H1 (cell line): ENCODE measurements at regions not wholly inside any gene's neighbourhood (a gene's known extent, or its start where the extent isn't known, plus 50 kb on each side); places are given as distances from the start of the nearest gene placed in this dataset.

Source experiments
- CTCF ChIA-PET: fragments of 300-600 bp; sonication (Branson Sonifier 250); formaldehyde crosslinking; loops from one replicate; lab custom pipeline; 2021; ENCODE audit not compliant: partially characterized antibody; lab: Charles Lee
- POLR2A ChIA-PET: fragments of 300-600 bp; sonication (Branson Sonifier 250); formaldehyde crosslinking; loops from one replicate; lab custom pipeline; 2021; ENCODE audit warnings: inconsistent platforms; ENCODE audit not compliant: partially characterized antibody; lab: Charles Lee
- DNase-seq, 2 experiments: peaks; one replicate each; pipeline versions ENCODE4 v3.0.0 to v3.0.0-alpha.2; 2010 to 2022; ENCODE audit warnings: low spot score in 2 of 2, low read depth in 1 of 2, mixed read lengths in 1 of 2
- FAIRE-seq: peaks from 2 replicates; lab custom pipeline; 2011; peaks lifted over from hg19 to GRCh38; lab: Jason Lieb, UNC
- H2AFZ ChIP-seq: 2 replicates; pipeline ENCODE4 v1.8.1; 2012; ENCODE audit warnings: low read length, inconsistent platforms
- H2AK5ac ChIP-seq: 2 replicates; pipeline ENCODE4 v1.6.1; 2013; ENCODE audit warnings: low read depth, low read length
- H2BK120ac ChIP-seq: replicated peaks from 2 replicates; pipeline ENCODE3; 2013; ENCODE audit warnings: low read depth, low read length, inconsistent platforms
- H2BK12ac ChIP-seq: 2 replicates; pipeline ENCODE4 v1.6.1; 2013; ENCODE audit warnings: low read depth, low read length
- H2BK15ac ChIP-seq: 2 replicates; pipeline ENCODE4 v1.6.1; 2013; ENCODE audit warnings: low read length
- H2BK20ac ChIP-seq: 2 replicates; pipeline ENCODE4 v1.6.1; 2013; ENCODE audit warnings: low read length
- H2BK5ac ChIP-seq: 2 replicates; pipeline ENCODE4 v1.6.1; 2013; ENCODE audit warnings: low read depth, low read length
- H3K14ac ChIP-seq: 2 replicates; pipeline ENCODE4 v1.6.1; 2013; ENCODE audit warnings: inconsistent platforms; ENCODE audit not compliant: insufficient read length
- H3K18ac ChIP-seq: 2 replicates; pipeline ENCODE4 v1.6.1; 2013; ENCODE audit warnings: low read length; ENCODE audit errors: extremely low read depth
- H3K23ac ChIP-seq: 2 replicates; pipeline ENCODE4 v1.6.1; 2013; ENCODE audit warnings: inconsistent platforms; ENCODE audit not compliant: insufficient read length
- H3K23me2 ChIP-seq: 2 replicates; pipeline ENCODE4 v1.6.1; 2013; ENCODE audit warnings: low read depth, low read length
- H3K27ac ChIP-seq: 2 replicates; pipeline ENCODE4 v1.6.1; 2011; ENCODE audit warnings: low read depth, low read length, inconsistent platforms
- H3K27me3 ChIP-seq, 4 experiments: replicated peaks in 1 of 4; 1 replicate in 1 of 4; 2 replicates in 3 of 4; pipeline versions ENCODE4 v1.6.1 to v1.8.1; 2011 to 2013; ENCODE audit warnings: low read length in 3 of 4, mild to moderate bottlenecking in 3 of 4, inconsistent platforms in 2 of 4, mixed read lengths in 2 of 4, moderate library complexity in 1 of 4; ENCODE audit not compliant: control insufficient read depth in 3 of 4, insufficient read depth in 3 of 4; ENCODE audit errors: extremely low read depth in 1 of 4
- H3K36me3 ChIP-seq, 4 experiments: 2 replicates each; pipeline versions ENCODE4 v1.6.1 to v1.8.1; 2011 to 2013; ENCODE audit warnings: mild to moderate bottlenecking in 4 of 4, low read length in 3 of 4, moderate library complexity in 2 of 4, control low read depth in 1 of 4, inconsistent platforms in 1 of 4; ENCODE audit not compliant: insufficient read depth in 4 of 4, control insufficient read depth in 2 of 4
- H3K4ac ChIP-seq: replicated peaks from 2 replicates; pipeline ENCODE3; 2013; ENCODE audit warnings: low read length, low read depth, mixed read lengths, inconsistent platforms; ENCODE audit not compliant: insufficient read length
- H3K4me1 ChIP-seq, 4 experiments: replicated peaks in 1 of 4; 1 replicate in 1 of 4; 2 replicates in 3 of 4; pipeline versions ENCODE4 v1.6.1 to v1.8.1; 2011 to 2013; ENCODE audit warnings: low read length in 3 of 4, inconsistent platforms in 2 of 4, mixed read lengths in 1 of 4; ENCODE audit not compliant: insufficient read depth in 4 of 4, control insufficient read depth in 3 of 4
- H3K4me2 ChIP-seq, 2 experiments: 2 replicates each; pipeline versions ENCODE4 v1.6.1 to v1.8.1; 2011 to 2013; ENCODE audit warnings: low read depth in 2 of 2, low read length in 2 of 2, control low read depth in 1 of 2, inconsistent platforms in 1 of 2, mild to moderate bottlenecking in 1 of 2; ENCODE audit not compliant: insufficient read depth in 1 of 2
- H3K4me3 ChIP-seq, 4 experiments: fragments of 200-600, 300-600 bp in 1 of 4; sonication (generic), shearing (Covaris generic), sonication (Bioruptor Twin) in 1 of 4; 2 replicates each; pipeline versions ENCODE4 v1.5.1 to v1.8.1; 2011 to 2016; ENCODE audit warnings: low read length in 4 of 4, low read depth in 3 of 4, control low read depth in 2 of 4, inconsistent platforms in 2 of 4, mild to moderate bottlenecking in 2 of 4, mixed read lengths in 1 of 4, moderate library complexity in 1 of 4; ENCODE audit not compliant: insufficient read depth in 2 of 4; ENCODE audit errors: extremely low read depth in 1 of 4
- H3K56ac ChIP-seq: replicated peaks from 2 replicates; pipeline ENCODE3; 2013; ENCODE audit warnings: low read depth, mild to moderate bottlenecking, mixed read lengths, low read length, inconsistent platforms; ENCODE audit not compliant: insufficient read length
- H3K79me1 ChIP-seq: 2 replicates; pipeline ENCODE4 v1.6.1; 2013; ENCODE audit warnings: low read depth, low read length, control low read depth
- H3K79me2 ChIP-seq, 2 experiments: 2 replicates each; pipeline versions ENCODE4 v1.6.1 to v1.8.1; 2012 to 2013; ENCODE audit warnings: low read length in 2 of 2, mild to moderate bottlenecking in 2 of 2, inconsistent platforms in 1 of 2; ENCODE audit not compliant: insufficient read depth in 2 of 2, control insufficient read depth in 1 of 2
- H3K9ac ChIP-seq, 4 experiments: replicated peaks in 1 of 4; 1 replicate in 1 of 4; 2 replicates in 3 of 4; pipeline versions ENCODE4 v1.6.1 to v1.8.1; 2011 to 2013; ENCODE audit warnings: low read depth in 3 of 4, low read length in 3 of 4, control low read depth in 2 of 4, mild to moderate bottlenecking in 2 of 4, moderate library complexity in 2 of 4, inconsistent platforms in 1 of 4; ENCODE audit errors: extremely low read depth in 1 of 4
- H3K9me3 ChIP-seq, 2 experiments: 2 replicates each; pipeline versions ENCODE4 v1.6.1 to v1.8.1; 2012 to 2013; ENCODE audit warnings: mild to moderate bottlenecking in 2 of 2, moderate library complexity in 2 of 2, control low read depth in 1 of 2, inconsistent platforms in 1 of 2, low read depth in 1 of 2, low read length in 1 of 2, mixed read lengths in 1 of 2; ENCODE audit not compliant: insufficient read depth in 2 of 2
- H4K20me1 ChIP-seq, 2 experiments: replicated peaks in 1 of 2; 2 replicates each; pipeline versions ENCODE3 to v1.8.1; 2011 to 2013; ENCODE audit warnings: inconsistent platforms in 2 of 2, low read length in 2 of 2, mild to moderate bottlenecking in 1 of 2; ENCODE audit not compliant: insufficient read depth in 2 of 2, control insufficient read depth in 1 of 2
- H4K5ac ChIP-seq: 2 replicates; pipeline ENCODE4 v1.6.1; 2013; ENCODE audit warnings: low read length, low read depth, mixed read lengths, inconsistent platforms; ENCODE audit not compliant: insufficient read length
- H4K8ac ChIP-seq: 2 replicates; pipeline ENCODE4 v1.8.0; 2013; ENCODE audit warnings: mild to moderate bottlenecking, moderate library complexity, low read length, inconsistent platforms; ENCODE audit not compliant: insufficient read depth; ENCODE audit errors: extremely low read depth
- H4K91ac ChIP-seq: replicated peaks from 2 replicates; pipeline ENCODE3; 2013; ENCODE audit warnings: low read length, mixed read lengths, inconsistent platforms; ENCODE audit not compliant: insufficient read length
- ASH2L ChIP-seq: fragments of 200-600, 300-600 bp; sonication (generic); IDR thresholded peaks from one replicate; pipeline ENCODE4 v1.7.1; 2017; ENCODE audit warnings: low read length
- BACH1 ChIP-seq: IDR thresholded peaks from 2 replicates; pipeline ENCODE4 v1.6.1; 2012; ENCODE audit warnings: low read length, improper control_type of control experiment
- CBX8 ChIP-seq: fragments of 300-800, 300-1000 bp; sonication (generic); IDR thresholded peaks from 2 replicates; pipeline ENCODE4 v1.7.1; 2016; ENCODE audit warnings: low read depth, low read length, borderline replicate concordance
- CHD1 ChIP-seq: IDR thresholded peaks from 2 replicates; pipeline ENCODE4 v1.6.1; 2012; ENCODE audit warnings: low read depth, low read length, improper control_type of control experiment
- EZH2 ChIP-seq: fragments of 200-600 bp; sonication (generic); IDR thresholded peaks from 2 replicates; pipeline ENCODE4 v1.7.1; 2012; ENCODE audit warnings: low read depth, mild to moderate bottlenecking, moderate library complexity, low read length, inconsistent platforms; ENCODE audit not compliant: severe bottlenecking
- JUND ChIP-seq: IDR thresholded peaks from 2 replicates; pipeline ENCODE4 v1.6.1; 2011; ENCODE audit warnings: mild to moderate bottlenecking, improper control_type of control experiment, low read length
- KDM4A ChIP-seq: IDR thresholded peaks from one replicate; pipeline ENCODE4 v1.7.1; 2012; ENCODE audit warnings: low read depth, mild to moderate bottlenecking, moderate library complexity, low read length, inconsistent platforms; ENCODE audit not compliant: severe bottlenecking
- POLR2AphosphoS5 ChIP-seq: IDR thresholded peaks from 2 replicates; pipeline ENCODE4 v1.6.1; 2011; ENCODE audit warnings: low read depth, low read length
- RBBP5 ChIP-seq: IDR thresholded peaks from 2 replicates; pipeline ENCODE4 v1.7.1; 2012; ENCODE audit warnings: low read depth, mild to moderate bottlenecking, inconsistent platforms, low read length, moderate library complexity, borderline replicate concordance
- SIRT6 ChIP-seq: IDR thresholded peaks from one replicate; pipeline ENCODE4 v1.7.1; 2012; ENCODE audit warnings: low read length, inconsistent platforms
- SP4 ChIP-seq: IDR thresholded peaks from 2 replicates; pipeline ENCODE4 v1.6.1; 2012; ENCODE audit warnings: low read length, inconsistent platforms
- SRF ChIP-seq: IDR thresholded peaks from 2 replicates; pipeline ENCODE4 v1.6.1; 2011; ENCODE audit warnings: mild to moderate bottlenecking, low read depth, low read length, moderate library complexity
- TAF1 ChIP-seq: IDR thresholded peaks from 2 replicates; pipeline ENCODE4 v1.6.1; 2011; ENCODE audit warnings: mild to moderate bottlenecking, low read depth, low read length
- YY1 ChIP-seq: IDR thresholded peaks from 2 replicates; pipeline ENCODE4 v1.6.1; 2011; ENCODE audit warnings: low read depth, mild to moderate bottlenecking, low read length
- WGBS, 2 experiments: shearing (Covaris generic) in 1 of 2; methylation state at CpG; one replicate each; pipeline versions ENCODE4 v1.1.6 to v1.1.7; 2013 to 2015; ENCODE audit warnings: low lambda C conversion rate in 2 of 2, mixed read lengths in 2 of 2, inconsistent platforms in 1 of 2, low coverage in 1 of 2, missing lambda C conversion rate in 1 of 2; ENCODE audit not compliant: insufficient replicate concordance in 2 of 2, insufficient coverage in 1 of 2, insufficient read length in 1 of 2; ENCODE audit errors: extremely low coverage in 1 of 2, missing lambda C conversion rate in 1 of 2; 5-methylcytosine and 5-hydroxymethylcytosine counted together

DNA sequence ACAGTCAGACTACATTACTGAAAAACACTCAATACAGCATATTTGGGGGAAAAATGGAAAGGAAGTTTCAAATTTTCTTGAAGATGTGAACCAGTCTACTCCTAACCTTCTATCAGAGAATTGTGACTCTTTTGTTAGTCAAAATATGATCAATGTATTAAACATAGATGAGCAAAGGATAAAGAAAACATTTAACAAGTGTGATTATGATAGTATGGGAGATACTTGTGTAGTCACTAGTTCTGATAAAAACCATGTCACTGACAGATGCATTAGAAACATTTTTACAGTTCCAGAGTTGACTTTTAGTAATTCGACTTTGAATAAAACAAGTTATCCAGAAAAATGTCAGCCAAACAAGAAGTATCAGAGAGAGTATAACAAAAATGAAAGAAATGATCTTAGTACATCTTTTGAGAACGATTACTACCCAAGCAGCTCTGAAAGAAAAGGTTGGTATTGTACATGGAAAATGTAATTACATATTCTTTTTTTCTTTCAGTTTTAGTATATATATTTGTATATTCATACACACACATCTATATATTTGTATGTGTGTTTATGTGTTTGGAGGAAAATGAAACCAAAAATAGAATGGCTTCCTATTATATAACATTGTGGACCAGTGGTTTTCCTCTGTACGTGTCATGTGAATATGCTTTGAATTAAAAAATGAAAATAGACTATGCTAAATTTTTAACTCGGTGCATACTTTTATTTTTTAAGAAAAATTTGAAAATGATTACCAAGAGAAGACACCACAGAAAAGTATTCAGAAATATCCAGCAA lies 63.3 kb upstream of the ABCD2 start:
- DNase-seq = no peak

More for the DNA sequence above, 63.3 kb upstream of the ABCD2 start:
- Histone ChIP-seq H3K4me3 (no peak overlapping the region), H3K9ac (no peak overlapping the region), H3K27ac (no peak overlapping the region), H2AK5ac (no peak overlapping the region), H3K36me3 (no peaks in the 10 kb centered on the region), H2AFZ (no peak overlapping the region), H3K18ac (no peak overlapping the region), H3K4me1 (no peaks in the 10 kb centered on the region), H2BK120ac (no peak overlapping the region), H4K20me1 (no peaks in the 10 kb centered on the region), H2BK12ac (no peak overlapping the region), H3K14ac (no peak overlapping the region), H3K23me2 (no peaks in the 10 kb centered on the region), H3K79me1 (no peaks in the 10 kb centered on the region), H3K79me2 (no peaks in the 10 kb centered on the region), H2BK15ac (no peak overlapping the region), H4K91ac (no peak overlapping the region), H4K5ac (no peak overlapping the region), H3K56ac (no peak overlapping the region), H4K8ac (no peak overlapping the region), H3K27me3 (no peaks in the 10 kb centered on the region; a peak in 1 of 7 replicates), H3K4me2 (no peak overlapping the region), H3K23ac (no peak overlapping the region), H3K9me3 (no peaks in the 10 kb centered on the region), H2BK5ac (no peak overlapping the region), H2BK20ac (no peak overlapping the region), H3K4ac (no peak overlapping the region)
- ChIA-PET CTCF (no interaction called here), POLR2A (no interaction called here)
- WGBS, 2 experiments = 89% methylated on average over 4 of the region's 4 CpGs; no CpG with 5 or more reads in 1 of the 2 experiments
- TF ChIP-seq EZH2 = no peak
- TF ChIP-seq SRF = no peak
- no peak for TF ChIP-seq CBX8
- TF ChIP-seq TAF1 = no peak
- TF ChIP-seq ASH2L = no peak
- no peak for TF ChIP-seq YY1
- TF ChIP-seq SIRT6 = no peak
- no peak for TF ChIP-seq RBBP5
- TF ChIP-seq BACH1 = no peak
- TF ChIP-seq JUND = no peak
- no peak for TF ChIP-seq POLR2AphosphoS5
- TF ChIP-seq CHD1 = no peak
- TF ChIP-seq KDM4A = no peak
- no peak for TF ChIP-seq SP4
- no peak for FAIRE-seq
